ENCODE measurements at regions not wholly inside any gene's neighbourhood (a gene's known extent, or its start where the extent isn't known, plus 50 kb on each side); places are given as distances from the start of the nearest gene placed in this dataset.

- TF ChIP-seq REST (IDR thresholded peaks at IDR 0.05; ENCODE audit: unreplicated experiment) = no peak
- TF ChIP-seq ZNF114 (CRISPR knock-in tag; IDR thresholded peaks at IDR 0.05) = no peak
- TF ChIP-seq ETS1 (IDR thresholded peaks at IDR 0.05) = no peak
- no peak for TF ChIP-seq ZNF331 (CRISPR knock-in tag; IDR thresholded peaks at IDR 0.05; ENCODE audit: low read depth)
- no peak for TF ChIP-seq EZH2 (IDR thresholded peaks at IDR 0.05; ENCODE audit: low read depth, unreplicated experiment)
- no peak for TF ChIP-seq NANOG (IDR thresholded peaks at IDR 0.05; ENCODE audit: borderline replicate concordance)
- TF ChIP-seq POLR2AphosphoS5 (IDR thresholded peaks at IDR 0.05; ENCODE audit: low read depth) = no peak
- TF ChIP-seq CREB1 (CRISPR knock-in tag; IDR thresholded peaks at IDR 0.05; ENCODE audit: low read depth) = no peak
- TF ChIP-seq JUNB (IDR thresholded peaks at IDR 0.05; ENCODE audit: unreplicated experiment) = no peak
- TF ChIP-seq EZH2phosphoT487 (IDR thresholded peaks at IDR 0.05; ENCODE audit: unreplicated experiment) = no peak
Measured at GRCh38 chr12:111076611-111077451, 156.5 kb upstream of the MYL2 start (continued).

GRCh38 chr12:111076199-111076598 is 155.8 kb upstream of the MYL2 start:
- Histone ChIP-seq H3K27me3 (ENCODE audit: insufficient read depth) (no peaks in the 10 kb centered on the region), H4K20me1 (replicated peaks; ENCODE audit: insufficient read depth) (peaks cover 9% of the 10 kb centered on the region; the same call in 1 of the 2 replicates), H3F3A (replicated peaks; ENCODE audit: low read depth) (0 out of 2 replicates have a peak, but pooled peaks cover 6% of the 10 kb centered on the region), H3K79me2 (replicated peaks; ENCODE audit: insufficient read depth) (peaks cover 16% of the 10 kb centered on the region), H3K27ac (ENCODE audit: low read depth) (no peak overlapping the region), H3K4me2 (no peak overlapping the region), H2AFZ (no peak overlapping the region), H3K4me1 (ENCODE audit: insufficient read depth) (peaks cover 10% of the 10 kb centered on the region), H3K4me3 (no peak overlapping the region), H3K36me3 (ENCODE audit: insufficient read depth) (no peaks in the 10 kb centered on the region), H3K9me2 (ENCODE audit: insufficient read depth) (no peaks in the 10 kb centered on the region)
- no peak overlapping the region for H3K4me3 Mint-ChIP-seq
- peaks cover 46% of the 10 kb centered on the region for H3K4me1 Mint-ChIP-seq
- no peaks in the 10 kb centered on the region for H3K9me3 Mint-ChIP-seq
- no peaks in the 10 kb centered on the region for H3K36me3 Mint-ChIP-seq (ENCODE audit: low read depth)
- ATAC-seq (no peak), DNase-seq (ENCODE audit: low spot score) (no peak)
- no peak overlapping the region for H3K27ac Mint-ChIP-seq
- peaks cover 10% of the 10 kb centered on the region for H3K27me3 Mint-ChIP-seq (ENCODE audit: insufficient read depth, low read depth, poor library complexity)
- TF ChIP-seq ZNF114 (CRISPR knock-in tag; IDR thresholded peaks at IDR 0.05) (no peak), NANOG (IDR thresholded peaks at IDR 0.05; ENCODE audit: borderline replicate concordance) (no peak), ZNF462 (CRISPR knock-in tag; IDR thresholded peaks at IDR 0.05) (no peak), CTCF (conservative IDR thresholded peaks at IDR 0.05; ENCODE audit: low read depth in 2 of 2) (no peak)
